ENCODE measurements at regions not wholly inside any gene's neighbourhood (a gene's known extent, or its start where the extent isn't known, plus 50 kb on each side); places are given as distances from the start of the nearest gene placed in this dataset.
A peak's percentile ranks its signal among the peaks of the same experiment; 100 is the strongest.

GRCh38 chr2:237025090-237025865 lies 60.4 kb upstream of the COPS8 start:
- no peak for FAIRE-seq

DNA sequence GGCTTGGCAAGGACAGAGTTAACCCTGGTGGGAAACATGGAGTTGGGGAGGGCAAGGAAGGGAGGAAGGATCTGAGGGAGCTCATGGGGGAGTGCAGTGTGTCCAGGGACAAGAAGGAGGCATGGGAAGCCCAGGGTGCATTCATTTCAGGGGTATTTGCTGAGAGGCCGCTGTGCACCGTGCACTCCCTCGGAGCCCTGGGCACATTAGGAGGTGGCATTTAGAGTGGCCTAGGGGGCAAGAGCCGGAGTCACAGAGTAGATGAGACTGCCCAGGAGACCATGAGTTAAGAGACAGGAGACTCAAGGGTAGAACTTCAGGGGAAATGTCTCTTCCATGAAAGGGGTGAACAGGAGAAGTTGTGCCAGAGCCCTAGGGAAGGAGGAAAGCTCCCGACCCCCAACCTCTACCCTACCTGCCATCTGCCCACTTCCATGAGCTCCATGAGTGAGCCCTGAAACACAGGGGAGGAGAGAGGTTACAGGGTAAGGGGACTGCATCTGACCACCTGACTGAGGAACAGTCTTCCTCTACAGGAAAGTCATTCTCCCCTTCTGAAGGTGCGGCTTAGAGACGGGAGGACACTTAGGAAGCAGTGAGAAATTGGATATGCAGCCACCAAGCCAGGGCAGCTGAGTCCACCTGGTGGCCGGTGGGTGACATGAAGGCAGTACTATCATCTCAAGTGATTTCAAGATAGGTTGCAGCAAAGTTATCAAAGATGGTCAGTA lies 58.5 kb upstream of the COPS8 start:
- DNase-seq (ENCODE audit: extremely low spot score, insufficient read length, low read depth) (peak; percentile 11), FAIRE-seq (peak; percentile 67)

More at GRCh38 chr2:237025090-237025865, 60.4 kb upstream of the COPS8 start:
- DNase-seq (ENCODE audit: extremely low spot score, insufficient read length, low read depth): no peak

DNA sequence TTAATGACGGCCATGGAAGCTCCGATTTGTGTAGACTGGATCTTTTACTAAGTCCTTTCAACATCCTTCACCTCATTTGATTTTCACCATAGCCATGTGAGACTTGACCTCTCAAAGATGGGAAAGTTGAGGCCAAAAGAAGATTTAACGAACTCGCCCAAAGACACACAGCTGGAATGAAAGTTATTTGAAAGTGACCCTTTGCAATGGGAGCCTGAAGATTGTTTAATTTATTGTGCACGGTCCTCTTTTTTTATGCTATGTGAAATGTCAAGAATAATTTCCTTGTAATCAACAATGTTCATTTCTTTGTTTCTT lies 58.0 kb upstream of the COPS8 start:
- FAIRE-seq (no peak), DNase-seq (ENCODE audit: extremely low spot score, insufficient read length, low read depth) (no peak)

DNA sequence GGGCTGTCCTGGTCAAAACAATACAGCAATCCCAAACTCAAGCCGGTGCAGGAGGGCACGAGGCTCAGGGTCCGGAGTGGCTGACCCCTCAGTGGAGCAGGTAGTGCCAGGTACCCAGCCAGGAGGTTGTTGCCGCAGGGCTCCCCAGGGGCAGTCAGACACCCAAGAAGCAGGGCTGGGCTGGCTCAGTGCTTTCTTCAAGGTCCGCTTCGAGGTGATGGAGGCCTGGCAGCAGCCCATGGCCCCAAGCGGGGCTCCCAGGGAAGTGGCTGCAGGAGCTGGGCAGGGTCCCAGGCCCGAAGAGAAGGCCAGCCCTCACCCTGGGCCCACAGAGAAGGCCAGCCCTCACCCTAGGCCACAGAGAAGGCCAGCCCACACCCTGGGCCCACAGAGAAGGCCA lies 55.3 kb upstream of the COPS8 start:
- FAIRE-seq: no peak
- no peak for DNase-seq (ENCODE audit: extremely low spot score, insufficient read length, low read depth)

GRCh38 chr2:237033536-237034060 lies 52.1 kb upstream of the COPS8 start:
- FAIRE-seq (no peak), DNase-seq (ENCODE audit: extremely low spot score, insufficient read length, low read depth) (no peak)

DNA sequence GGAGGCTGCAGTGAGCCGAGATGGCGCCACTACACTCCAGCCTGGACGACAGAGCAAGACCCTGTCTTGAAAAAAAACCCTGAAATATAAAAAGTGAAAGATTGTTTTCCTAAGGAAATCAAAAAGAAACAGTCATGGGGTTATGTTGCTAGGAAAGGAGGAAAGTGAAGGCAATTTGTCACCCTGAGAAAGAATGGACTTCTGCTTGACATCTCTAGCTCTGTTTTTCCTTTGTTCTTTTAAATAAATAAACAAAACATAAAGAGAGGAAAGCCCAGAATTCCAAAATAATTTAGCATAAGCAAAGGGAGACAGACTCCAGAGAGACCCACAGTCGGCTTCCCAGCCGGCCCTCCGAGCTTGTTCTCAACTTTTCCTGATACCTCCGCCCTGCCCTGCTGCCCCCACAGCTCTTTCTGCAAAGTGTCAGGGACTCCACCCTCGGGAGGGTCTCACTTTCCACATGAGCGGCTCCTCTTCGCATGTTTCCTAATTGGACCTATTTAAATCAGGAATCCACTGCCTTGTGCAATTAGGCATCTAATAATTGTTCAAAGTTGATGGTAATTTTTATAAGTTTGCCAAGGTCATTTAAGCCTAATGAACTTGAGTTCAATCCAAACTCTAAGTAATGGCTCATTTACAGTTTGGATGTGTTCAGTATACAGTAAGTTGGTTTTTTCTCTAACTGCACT lies 49.8 kb upstream of the COPS8 start:
- DNase-seq (ENCODE audit: extremely low spot score, insufficient read length, low read depth): no peak
- no peak for FAIRE-seq

All from GM18507 (cell line).